ENCODE measurements at regions not wholly inside any gene's neighbourhood (a gene's known extent, or its start where the extent isn't known, plus 50 kb on each side); places are given as distances from the start of the nearest gene placed in this dataset.

DNA sequence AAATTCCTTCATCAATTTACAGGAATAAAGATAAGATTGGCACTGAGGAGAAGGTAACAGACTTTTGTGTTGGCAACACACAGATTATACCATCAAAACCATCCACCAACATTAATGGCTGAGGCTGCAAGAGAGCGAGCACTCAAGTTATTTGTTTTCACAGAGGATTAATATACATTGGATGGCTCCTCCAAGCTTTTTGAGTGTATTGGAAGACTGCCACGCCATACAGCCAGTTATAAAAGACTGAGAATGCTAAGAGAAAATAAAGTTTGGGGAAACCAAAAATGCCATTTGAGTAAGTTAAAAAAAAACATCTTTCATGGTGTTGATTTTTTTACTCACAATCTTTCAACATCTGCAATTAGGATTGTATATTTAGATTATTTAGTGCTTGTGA is 973.8 kb upstream of the SLC35B3 start:
- H3K36me3 ChIP-seq: no peaks in the 10 kb centered on the region
- no peak for DNase-seq (ENCODE audit: low spot score in 2 of 2)

DNA sequence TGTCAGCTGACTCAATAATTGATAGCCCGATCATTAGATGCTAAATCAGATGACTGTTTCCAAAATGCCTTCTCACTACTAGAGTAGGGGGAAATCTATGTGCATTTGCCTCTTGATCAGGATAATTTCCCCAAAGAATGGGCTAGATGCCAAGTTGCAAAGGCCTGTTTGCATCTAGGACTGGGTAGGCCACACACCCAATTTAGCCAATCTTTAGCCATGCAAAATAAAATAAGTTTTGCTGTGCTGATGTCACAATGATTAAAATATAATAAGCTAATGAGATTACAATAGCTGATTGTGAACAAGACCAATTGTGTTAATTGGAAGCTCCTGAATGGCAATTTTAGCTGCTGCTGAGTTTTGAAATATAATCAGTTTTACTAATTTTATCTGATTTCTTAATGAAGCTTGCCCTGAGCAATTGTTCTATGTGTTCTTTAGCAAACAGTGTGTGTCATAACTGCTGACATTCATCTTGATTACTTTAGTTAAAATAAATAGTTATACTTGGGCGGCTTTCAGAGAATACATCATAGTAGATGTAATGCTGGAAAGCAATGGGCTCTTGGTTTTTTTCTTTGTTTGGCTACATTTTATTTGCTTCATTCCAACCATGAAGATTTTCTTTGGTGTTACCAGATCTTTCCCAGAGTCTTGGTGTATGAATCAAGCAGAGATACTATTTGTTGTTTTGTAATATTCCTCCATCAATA is 973.2 kb upstream of the SLC35B3 start:
- no peak for DNase-seq (ENCODE audit: low spot score in 2 of 2)
- Histone ChIP-seq H3K27me3 (no peaks in the 10 kb centered on the region), H3K4me1 (no peaks in the 10 kb centered on the region), H3K36me3 (no peaks in the 10 kb centered on the region), H3K4me3 (no peak overlapping the region), H3K9me3 (no peaks in the 10 kb centered on the region), H3K27ac (no peak overlapping the region)
- TF ChIP-seq, protein P1, sequence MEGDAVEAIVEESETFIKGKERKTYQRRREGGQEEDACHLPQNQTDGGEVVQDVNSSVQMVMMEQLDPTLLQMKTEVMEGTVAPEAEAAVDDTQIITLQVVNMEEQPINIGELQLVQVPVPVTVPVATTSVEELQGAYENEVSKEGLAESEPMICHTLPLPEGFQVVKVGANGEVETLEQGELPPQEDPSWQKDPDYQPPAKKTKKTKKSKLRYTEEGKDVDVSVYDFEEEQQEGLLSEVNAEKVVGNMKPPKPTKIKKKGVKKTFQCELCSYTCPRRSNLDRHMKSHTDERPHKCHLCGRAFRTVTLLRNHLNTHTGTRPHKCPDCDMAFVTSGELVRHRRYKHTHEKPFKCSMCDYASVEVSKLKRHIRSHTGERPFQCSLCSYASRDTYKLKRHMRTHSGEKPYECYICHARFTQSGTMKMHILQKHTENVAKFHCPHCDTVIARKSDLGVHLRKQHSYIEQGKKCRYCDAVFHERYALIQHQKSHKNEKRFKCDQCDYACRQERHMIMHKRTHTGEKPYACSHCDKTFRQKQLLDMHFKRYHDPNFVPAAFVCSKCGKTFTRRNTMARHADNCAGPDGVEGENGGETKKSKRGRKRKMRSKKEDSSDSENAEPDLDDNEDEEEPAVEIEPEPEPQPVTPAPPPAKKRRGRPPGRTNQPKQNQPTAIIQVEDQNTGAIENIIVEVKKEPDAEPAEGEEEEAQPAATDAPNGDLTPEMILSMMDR (IDR thresholded peaks at IDR 0.05): no peak
- intact Hi-C loops (cut with DNase I): no loop called here

More for the DNA sequence above, 973.8 kb upstream of the SLC35B3 start:
- H3K4me3 ChIP-seq: no peak overlapping the region
- no peak overlapping the region for H3K27ac ChIP-seq
- no peaks in the 10 kb centered on the region for H3K4me1 ChIP-seq
- intact Hi-C loops (cut with DNase I): no loop called here
- H3K27me3 ChIP-seq: no peaks in the 10 kb centered on the region
- no peaks in the 10 kb centered on the region for H3K9me3 ChIP-seq
- TF ChIP-seq, protein P1 (IDR thresholded peaks at IDR 0.05): no peak

DNA sequence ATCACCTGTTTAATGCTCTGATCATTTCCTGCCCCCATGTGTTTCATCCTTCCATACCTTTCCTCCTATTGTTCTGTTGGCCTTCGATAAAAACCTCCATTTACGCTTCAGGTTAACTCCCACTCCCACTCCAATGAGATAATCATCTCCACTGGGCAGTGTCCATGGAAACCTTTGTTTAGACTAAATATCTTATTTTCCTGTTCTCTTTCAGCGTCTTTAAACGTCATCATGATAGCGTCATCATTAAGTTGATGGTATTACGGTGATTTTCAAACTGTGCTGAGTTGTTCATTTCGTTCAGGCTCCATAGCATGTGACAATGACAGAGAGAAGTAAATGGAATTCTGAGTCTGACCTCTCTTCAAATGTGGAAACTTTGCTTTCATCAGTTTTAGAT is 970.5 kb upstream of the SLC35B3 start:
- Histone ChIP-seq H3K9me3 (no peaks in the 10 kb centered on the region), H3K27ac (no peak overlapping the region), H3K4me3 (no peak overlapping the region), H3K4me1 (no peaks in the 10 kb centered on the region), H3K36me3 (no peaks in the 10 kb centered on the region), H3K27me3 (no peaks in the 10 kb centered on the region)
- intact Hi-C loops (cut with DNase I): no loop called here
- DNase-seq (ENCODE audit: low spot score in 2 of 2): no peak
- TF ChIP-seq, protein P1 (IDR thresholded peaks at IDR 0.05): no peak

DNA sequence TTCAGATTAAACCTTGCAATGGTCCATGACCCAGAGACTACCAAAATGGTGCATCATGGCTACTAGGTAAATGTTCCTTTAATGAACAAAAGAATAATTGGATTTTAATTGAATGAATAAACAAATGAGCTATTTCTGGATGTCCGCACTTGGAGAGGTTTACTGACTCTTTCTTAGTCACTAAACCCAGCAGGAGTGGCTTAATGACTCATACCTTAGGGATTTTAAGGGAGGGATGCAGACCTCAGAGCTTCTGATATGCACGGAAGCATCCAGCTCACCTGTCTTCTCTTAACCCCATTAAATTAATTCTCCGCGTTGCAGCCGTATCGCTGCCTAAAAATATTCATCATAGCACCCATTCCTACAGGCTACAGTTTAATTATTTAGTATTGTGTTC is 970.0 kb upstream of the SLC35B3 start:
- TF ChIP-seq, protein P1 (IDR thresholded peaks at IDR 0.05): no peak
- no peaks in the 10 kb centered on the region for H3K27me3 ChIP-seq
- no peak overlapping the region for H3K4me3 ChIP-seq
- intact Hi-C loops (cut with DNase I): no loop called here
- no peaks in the 10 kb centered on the region for H3K36me3 ChIP-seq
- H3K9me3 ChIP-seq: no peaks in the 10 kb centered on the region
- H3K4me1 ChIP-seq: no peaks in the 10 kb centered on the region
- no peak overlapping the region for H3K27ac ChIP-seq
- no peak for DNase-seq (ENCODE audit: low spot score in 2 of 2)

DNA sequence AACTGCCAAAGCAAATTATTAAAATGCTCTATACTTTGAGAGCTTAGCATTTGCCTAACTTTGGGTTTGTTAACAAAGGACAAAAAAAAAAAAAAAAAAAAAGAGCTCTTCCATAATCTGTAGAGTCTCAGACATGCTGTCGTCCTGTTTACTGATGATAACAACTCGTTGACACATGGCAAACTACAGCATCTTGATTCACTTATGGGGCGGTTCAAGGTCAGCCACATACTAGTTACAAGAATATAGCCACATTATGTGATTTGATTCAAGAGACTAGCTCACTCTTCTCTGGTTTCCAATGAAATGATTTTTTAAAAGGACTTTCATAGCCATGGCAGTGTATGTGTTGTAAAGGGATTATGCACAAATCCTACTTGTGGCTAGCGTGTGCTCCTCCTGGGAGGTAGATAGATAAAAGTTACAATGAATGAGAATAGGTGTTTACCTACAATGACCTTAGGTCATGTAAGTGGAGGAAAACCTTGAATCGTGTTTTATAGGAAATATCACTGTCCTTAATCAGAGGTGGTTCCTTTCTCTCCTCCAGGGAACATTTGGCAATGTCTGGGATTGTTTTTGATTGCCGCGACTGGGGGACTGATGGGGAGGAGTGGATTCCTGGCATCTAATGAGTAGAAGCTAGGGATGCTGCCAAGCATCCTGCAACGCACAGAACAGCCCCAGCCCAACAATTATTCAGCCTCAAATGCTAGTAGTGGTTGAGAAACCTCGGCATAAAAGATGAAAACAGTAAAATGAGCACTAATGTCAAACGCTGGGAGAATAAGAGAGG is 969.2 kb upstream of the SLC35B3 start:
- no peaks in the 10 kb centered on the region for H3K36me3 ChIP-seq
- intact Hi-C loops (cut with DNase I): no loop called here
- no peaks in the 10 kb centered on the region for H3K27me3 ChIP-seq
- H3K9me3 ChIP-seq: no peaks in the 10 kb centered on the region
- no peak overlapping the region for H3K4me3 ChIP-seq
- no peak overlapping the region for H3K27ac ChIP-seq
- no peak for DNase-seq (ENCODE audit: low spot score in 2 of 2)
- TF ChIP-seq, protein P1 (IDR thresholded peaks at IDR 0.05): no peak
- H3K4me1 ChIP-seq: no peaks in the 10 kb centered on the region

Data from ascending aorta (tissue), 2 donors.